ENCODE measurements at regions not wholly inside any gene's neighbourhood (a gene's known extent, or its start where the extent isn't known, plus 50 kb on each side); places are given as distances from the start of the nearest gene placed in this dataset.

DNA sequence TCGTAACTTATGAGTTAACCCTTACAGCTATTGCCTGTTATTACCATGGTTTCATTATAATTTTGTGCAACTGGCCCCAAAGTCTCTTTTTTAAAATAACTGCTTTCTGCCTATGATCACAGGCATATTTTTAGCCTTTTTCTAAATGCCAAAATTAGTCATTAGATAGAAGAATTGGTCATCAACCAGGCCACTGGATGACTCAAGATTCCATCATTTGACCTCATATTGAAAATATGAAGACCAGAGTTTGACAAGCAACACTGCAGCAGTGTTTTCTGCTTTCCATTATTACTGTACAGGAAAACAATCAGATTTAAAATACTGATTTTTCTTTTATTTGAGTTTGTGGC is 54.7 kb upstream of the OTOGL start (continued):
- TF ChIP-seq, protein P1, sequence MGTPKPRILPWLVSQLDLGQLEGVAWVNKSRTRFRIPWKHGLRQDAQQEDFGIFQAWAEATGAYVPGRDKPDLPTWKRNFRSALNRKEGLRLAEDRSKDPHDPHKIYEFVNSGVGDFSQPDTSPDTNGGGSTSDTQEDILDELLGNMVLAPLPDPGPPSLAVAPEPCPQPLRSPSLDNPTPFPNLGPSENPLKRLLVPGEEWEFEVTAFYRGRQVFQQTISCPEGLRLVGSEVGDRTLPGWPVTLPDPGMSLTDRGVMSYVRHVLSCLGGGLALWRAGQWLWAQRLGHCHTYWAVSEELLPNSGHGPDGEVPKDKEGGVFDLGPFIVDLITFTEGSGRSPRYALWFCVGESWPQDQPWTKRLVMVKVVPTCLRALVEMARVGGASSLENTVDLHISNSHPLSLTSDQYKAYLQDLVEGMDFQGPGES (IDR thresholded peaks at IDR 0.05; ENCODE audit: low read depth, low read length) = no peak
- peak; percentile 94 for TF ChIP-seq NFIC (IDR thresholded peaks at IDR 0.05; ENCODE audit: borderline replicate concordance)
- TF ChIP-seq FOXM1 (IDR thresholded peaks at IDR 0.05; ENCODE audit: low read depth) = peak; percentile 89
- 0 out of 2 replicates have a peak, but pooled peaks have one; percentile 20 for TF ChIP-seq SIN3A (IDR thresholded peaks at IDR 0.05; ENCODE audit: borderline replicate concordance, low read depth, low read length)
- peak; percentile 100 for TF ChIP-seq FOSL2 (IDR thresholded peaks at IDR 0.05; ENCODE audit: borderline replicate concordance, low read depth)
- TF ChIP-seq POLR2AphosphoS5 (IDR thresholded peaks at IDR 0.05; ENCODE audit: low read depth, low read length) = peak; percentile 89; the same call in 1 of the 2 replicates
- no peak for TF ChIP-seq RFX5 (IDR thresholded peaks at IDR 0.05; ENCODE audit: low read length)

DNA sequence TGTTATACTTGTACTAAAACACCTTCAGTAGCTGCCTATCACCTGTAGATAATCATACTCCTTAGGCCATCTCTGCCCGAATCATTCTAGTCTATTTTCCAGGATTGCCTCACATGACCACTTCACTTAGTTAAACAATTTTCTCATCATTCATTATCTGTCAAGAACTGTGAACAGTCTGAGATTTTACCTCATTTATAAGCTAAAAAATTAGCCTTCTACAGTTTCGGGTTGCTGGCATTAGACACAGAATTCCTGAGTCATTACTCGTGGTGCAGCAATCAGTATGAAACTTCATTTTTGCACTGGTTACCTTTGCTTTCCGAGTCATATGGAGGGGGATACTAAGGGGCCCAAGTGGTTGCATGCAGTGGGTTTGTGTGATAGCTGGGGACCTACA is 57.6 kb upstream of the OTOGL start:
- Histone ChIP-seq H3K4me3 (ENCODE audit: low read depth in 2 of 2, low read length in 1 of 2) (peak overlapping the region in 1 of 2 experiments; percentile 37; a peak in 1 of 4 replicates), H4K20me1 (ENCODE audit: insufficient read depth) (no peaks in the 10 kb centered on the region), H2AFZ (ENCODE audit: low read depth) (peak overlapping the region; percentile 19; the same call in 1 of the 2 replicates), H3K4me1 (ENCODE audit: control insufficient read depth in 1 of 2, insufficient read depth in 2 of 2, low read depth in 1 of 2, low read length in 1 of 2) (peaks cover 0 to 27% of the 10 kb centered on the region in 2 experiments; a peak in 3 of 4 replicates), H3K27ac (ENCODE audit: low read depth in 2 of 2, low read length in 1 of 2) (peak overlapping the region in 1 of 2 experiments; percentile 95; a peak in 2 of 4 replicates), H3K9ac (peak overlapping the region; percentile 44; the same call in 1 of the 2 replicates), H3K36me3 (replicated peaks in 1 of 2; ENCODE audit: control insufficient read depth in 1 of 2, insufficient read depth in 2 of 2, low read length in 1 of 2) (no peaks in the 10 kb centered on the region), H3F3A (replicated peaks; ENCODE audit: insufficient read depth) (peaks cover 36% of the 10 kb centered on the region), H3K4me2 (peak overlapping the region; percentile 65), H3K9me2 (no peaks in the 10 kb centered on the region), H3K79me2 (ENCODE audit: insufficient read depth) (no peaks in the 10 kb centered on the region), H3K9me3 (no peaks in the 10 kb centered on the region), H3K27me3 (ENCODE audit: insufficient read depth) (no peaks in the 10 kb centered on the region)
- CTCF ChIA-PET = no interaction called here
- WGBS (ENCODE audit: low lambda C conversion rate) = 13% methylated on average over 4 of the region's 4 CpGs
- POLR2A ChIA-PET = no interaction called here
- TF ChIP-seq, protein P2, sequence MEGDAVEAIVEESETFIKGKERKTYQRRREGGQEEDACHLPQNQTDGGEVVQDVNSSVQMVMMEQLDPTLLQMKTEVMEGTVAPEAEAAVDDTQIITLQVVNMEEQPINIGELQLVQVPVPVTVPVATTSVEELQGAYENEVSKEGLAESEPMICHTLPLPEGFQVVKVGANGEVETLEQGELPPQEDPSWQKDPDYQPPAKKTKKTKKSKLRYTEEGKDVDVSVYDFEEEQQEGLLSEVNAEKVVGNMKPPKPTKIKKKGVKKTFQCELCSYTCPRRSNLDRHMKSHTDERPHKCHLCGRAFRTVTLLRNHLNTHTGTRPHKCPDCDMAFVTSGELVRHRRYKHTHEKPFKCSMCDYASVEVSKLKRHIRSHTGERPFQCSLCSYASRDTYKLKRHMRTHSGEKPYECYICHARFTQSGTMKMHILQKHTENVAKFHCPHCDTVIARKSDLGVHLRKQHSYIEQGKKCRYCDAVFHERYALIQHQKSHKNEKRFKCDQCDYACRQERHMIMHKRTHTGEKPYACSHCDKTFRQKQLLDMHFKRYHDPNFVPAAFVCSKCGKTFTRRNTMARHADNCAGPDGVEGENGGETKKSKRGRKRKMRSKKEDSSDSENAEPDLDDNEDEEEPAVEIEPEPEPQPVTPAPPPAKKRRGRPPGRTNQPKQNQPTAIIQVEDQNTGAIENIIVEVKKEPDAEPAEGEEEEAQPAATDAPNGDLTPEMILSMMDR (IDR thresholded peaks at IDR 0.05) = no peak
- TF ChIP-seq, protein P3, sequence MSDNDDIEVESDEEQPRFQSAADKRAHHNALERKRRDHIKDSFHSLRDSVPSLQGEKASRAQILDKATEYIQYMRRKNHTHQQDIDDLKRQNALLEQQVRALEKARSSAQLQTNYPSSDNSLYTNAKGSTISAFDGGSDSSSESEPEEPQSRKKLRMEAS (IDR thresholded peaks at IDR 0.05; ENCODE audit: low read depth) = no peak
- TF ChIP-seq FOXM1 (IDR thresholded peaks at IDR 0.05; ENCODE audit: low read depth) (no peak), EP300 (IDR thresholded peaks at IDR 0.05; ENCODE audit: borderline replicate concordance in 1 of 2, low read depth in 1 of 2, low read length in 1 of 2) (peak in 1 of 2 experiments; percentile 59; a peak in 2 of 4 replicates), TAF1 (IDR thresholded peaks at IDR 0.05; ENCODE audit: borderline replicate concordance, low read depth, low read length) (no peak), TEAD4 (IDR thresholded peaks at IDR 0.05; ENCODE audit: borderline replicate concordance, insufficient read depth) (peak; percentile 58; the same call in 1 of the 2 replicates), ELF1 (IDR thresholded peaks at IDR 0.05) (no peak), FOSL2 (IDR thresholded peaks at IDR 0.05; ENCODE audit: borderline replicate concordance, low read depth) (peak; percentile 44; the same call in 1 of the 2 replicates), TCF12 (IDR thresholded peaks at IDR 0.05) (peak; percentile 29; the same call in 1 of the 2 replicates), JUND (IDR thresholded peaks at IDR 0.05) (peak; percentile 45; the same call in 1 of the 2 replicates), EZH2phosphoT487 (IDR thresholded peaks at IDR 0.05; ENCODE audit: borderline replicate concordance, low read depth) (no peak), POLR2AphosphoS5 (IDR thresholded peaks at IDR 0.05; ENCODE audit: low read depth, low read length) (peak; percentile 23; the same call in 1 of the 2 replicates), NRF1 (IDR thresholded peaks at IDR 0.05; ENCODE audit: low read depth, low read length) (no peak), NFIC (IDR thresholded peaks at IDR 0.05; ENCODE audit: borderline replicate concordance) (peak; percentile 66; the same call in 1 of the 2 replicates)
- TF ChIP-seq, protein P1 (IDR thresholded peaks at IDR 0.05; ENCODE audit: low read depth, low read length) = no peak
- TF ChIP-seq, protein P4, sequence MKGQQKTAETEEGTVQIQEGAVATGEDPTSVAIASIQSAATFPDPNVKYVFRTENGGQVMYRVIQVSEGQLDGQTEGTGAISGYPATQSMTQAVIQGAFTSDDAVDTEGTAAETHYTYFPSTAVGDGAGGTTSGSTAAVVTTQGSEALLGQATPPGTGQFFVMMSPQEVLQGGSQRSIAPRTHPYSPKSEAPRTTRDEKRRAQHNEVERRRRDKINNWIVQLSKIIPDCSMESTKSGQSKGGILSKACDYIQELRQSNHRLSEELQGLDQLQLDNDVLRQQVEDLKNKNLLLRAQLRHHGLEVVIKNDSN (IDR thresholded peaks at IDR 0.05; ENCODE audit: borderline replicate concordance, low read depth) = peak; percentile 53; the same call in 1 of the 2 replicates
- TF ChIP-seq, protein P5, sequence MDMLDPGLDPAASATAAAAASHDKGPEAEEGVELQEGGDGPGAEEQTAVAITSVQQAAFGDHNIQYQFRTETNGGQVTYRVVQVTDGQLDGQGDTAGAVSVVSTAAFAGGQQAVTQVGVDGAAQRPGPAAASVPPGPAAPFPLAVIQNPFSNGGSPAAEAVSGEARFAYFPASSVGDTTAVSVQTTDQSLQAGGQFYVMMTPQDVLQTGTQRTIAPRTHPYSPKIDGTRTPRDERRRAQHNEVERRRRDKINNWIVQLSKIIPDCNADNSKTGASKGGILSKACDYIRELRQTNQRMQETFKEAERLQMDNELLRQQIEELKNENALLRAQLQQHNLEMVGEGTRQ (IDR thresholded peaks at IDR 0.05; ENCODE audit: borderline replicate concordance, low read depth, low read length) = no peak
- TF ChIP-seq, protein P6, sequence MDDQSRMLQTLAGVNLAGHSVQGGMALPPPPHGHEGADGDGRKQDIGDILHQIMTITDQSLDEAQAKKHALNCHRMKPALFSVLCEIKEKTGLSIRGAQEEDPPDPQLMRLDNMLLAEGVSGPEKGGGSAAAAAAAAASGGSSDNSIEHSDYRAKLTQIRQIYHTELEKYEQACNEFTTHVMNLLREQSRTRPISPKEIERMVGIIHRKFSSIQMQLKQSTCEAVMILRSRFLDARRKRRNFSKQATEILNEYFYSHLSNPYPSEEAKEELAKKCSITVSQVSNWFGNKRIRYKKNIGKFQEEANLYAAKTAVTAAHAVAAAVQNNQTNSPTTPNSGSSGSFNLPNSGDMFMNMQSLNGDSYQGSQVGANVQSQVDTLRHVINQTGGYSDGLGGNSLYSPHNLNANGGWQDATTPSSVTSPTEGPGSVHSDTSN (IDR thresholded peaks at IDR 0.05) = peak; percentile 83
- no peak for DNase-seq
